HCEC 1CT (cell line): ENCODE measurements at regions not wholly inside any gene's neighbourhood (a gene's known extent, or its start where the extent isn't known, plus 50 kb on each side); places are given as distances from the start of the nearest gene placed in this dataset.

Experiments
- DNase-seq: peaks from one replicate; pipeline ENCODE4 v3.0.0-alpha.2; 2017

DNA sequence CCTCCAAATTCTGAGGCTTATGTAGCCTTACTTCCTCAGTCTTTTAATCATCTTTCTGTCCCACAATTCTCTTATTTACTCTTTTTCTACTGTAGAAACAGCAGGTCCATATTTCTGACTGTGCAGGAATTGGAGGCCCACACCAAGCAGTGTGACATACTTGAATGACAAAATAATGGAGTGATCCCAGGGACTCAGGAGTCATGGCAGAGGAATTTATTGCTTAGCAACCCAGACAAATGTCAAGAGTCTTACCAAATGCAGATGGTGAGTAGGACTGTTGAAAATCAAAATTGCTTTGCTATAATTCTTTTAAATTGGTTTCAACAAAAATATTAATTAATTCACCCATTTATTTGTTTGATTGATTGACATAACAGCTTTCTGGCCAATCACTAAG is 59.9 kb downstream of the HTR1B start:
- peak; percentile 80 for DNase-seq

DNA sequence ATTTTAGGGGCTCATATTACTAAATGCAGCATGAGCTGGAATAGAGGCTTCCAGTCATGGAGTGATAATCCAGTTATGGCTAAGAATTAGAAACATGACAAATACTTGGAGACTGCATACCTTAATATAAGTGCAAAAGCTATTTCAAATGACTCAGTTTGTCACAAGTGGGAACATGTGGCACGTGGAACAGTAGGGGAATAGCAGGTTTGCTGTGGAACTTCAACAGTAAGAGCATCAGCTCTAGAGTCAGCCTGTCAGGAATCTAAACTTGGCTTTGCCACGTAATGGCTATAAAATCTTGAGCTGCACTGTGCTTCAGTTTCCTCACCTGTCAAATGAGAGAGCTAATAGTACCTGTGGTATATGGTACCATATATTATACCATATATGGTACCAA is 62.1 kb downstream of the HTR1B start:
- peak; percentile 9 for DNase-seq

GRCh38 chr6:77397561-77397960 is 65.7 kb downstream of the HTR1B start:
- DNase-seq, result peak; percentile 13

DNA sequence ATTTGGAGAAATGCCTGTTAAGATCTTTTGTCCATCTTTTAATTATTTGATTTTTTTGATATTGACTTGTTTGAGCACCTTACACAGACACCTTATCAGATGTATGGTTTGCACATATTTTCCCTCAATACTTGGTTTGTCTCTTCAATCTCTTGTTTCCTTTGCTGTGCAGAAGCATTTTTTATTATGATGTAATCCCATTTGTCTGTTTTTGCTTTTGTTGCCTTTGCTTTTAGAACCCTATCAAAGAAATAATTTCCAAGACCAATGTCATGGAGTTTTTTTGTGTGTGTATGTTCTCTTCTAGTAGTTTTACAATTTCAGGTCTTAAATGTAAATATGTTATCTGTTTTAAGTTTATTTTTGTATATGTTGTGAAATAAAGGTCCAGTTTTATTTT is 73.9 kb downstream of the HTR1B start:
- DNase-seq, result no peak

GRCh38 chr6:77383026-77383425 is 80.3 kb downstream of the HTR1B start:
- DNase-seq, result no peak

- no peak for DNase-seq
These were observed 89.3 kb downstream of the HTR1B start for GRCh38 chr6:77373955-77374354.

- no peak for DNase-seq
These were observed 91.5 kb downstream of the HTR1B start for GRCh38 chr6:77371748-77372147.

GRCh38 chr6:77368660-77369313 is 94.5 kb downstream of the HTR1B start:
- DNase-seq, result peak; percentile 51

GRCh38 chr6:77366798-77367197 is 96.5 kb downstream of the HTR1B start:
- DNase-seq, result no peak

GRCh38 chr6:77363702-77364101 is 99.6 kb downstream of the HTR1B start:
- DNase-seq, result no peak

DNA sequence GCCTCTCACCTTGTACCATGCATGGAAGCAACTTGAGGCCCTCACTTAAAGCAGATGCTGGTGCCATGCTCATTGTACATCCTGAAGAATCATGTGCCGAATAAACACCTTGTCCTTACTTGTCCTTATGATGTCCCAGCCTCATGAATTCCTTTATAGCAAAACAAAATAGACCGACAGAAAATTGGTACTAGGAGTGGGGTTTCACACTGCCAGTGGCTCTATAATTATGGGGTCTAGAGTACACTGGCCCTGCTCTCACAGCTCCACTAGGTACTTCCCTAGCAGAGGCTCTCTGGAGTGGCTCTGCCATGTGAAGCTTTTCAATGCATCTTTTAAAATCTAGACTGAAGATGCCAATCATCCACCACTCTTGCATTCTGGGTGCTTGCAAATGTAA is 101.2 kb downstream of the HTR1B start:
- no peak for DNase-seq

DNA sequence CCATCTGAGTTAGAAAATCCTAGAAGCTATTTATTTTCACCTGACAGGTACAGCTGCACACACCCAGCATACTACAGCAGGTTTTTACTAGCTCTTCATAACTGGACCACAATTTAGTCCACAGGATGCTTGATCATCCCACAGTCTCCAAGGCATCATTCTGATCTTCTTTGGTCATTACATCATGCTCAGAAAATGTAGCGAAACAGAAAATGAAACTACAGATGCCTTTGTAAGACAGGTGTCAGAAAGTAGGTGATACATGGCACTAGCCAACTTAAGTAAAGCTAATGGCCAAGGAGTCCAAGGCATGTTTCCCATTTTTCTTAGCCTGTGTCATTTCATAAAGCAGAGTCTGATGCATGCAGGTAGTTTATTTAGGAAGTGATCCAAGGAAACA is 102.3 kb downstream of the HTR1B start:
- DNase-seq, result no peak

GRCh38 chr6:77356821-77357220 is 106.5 kb downstream of the HTR1B start:
- no peak for DNase-seq

- no peak for DNase-seq
These were observed 108.7 kb downstream of the HTR1B start for GRCh38 chr6:77354581-77354980.

GRCh38 chr6:77353129-77353528 is 110.2 kb downstream of the HTR1B start:
- no peak for DNase-seq

DNA sequence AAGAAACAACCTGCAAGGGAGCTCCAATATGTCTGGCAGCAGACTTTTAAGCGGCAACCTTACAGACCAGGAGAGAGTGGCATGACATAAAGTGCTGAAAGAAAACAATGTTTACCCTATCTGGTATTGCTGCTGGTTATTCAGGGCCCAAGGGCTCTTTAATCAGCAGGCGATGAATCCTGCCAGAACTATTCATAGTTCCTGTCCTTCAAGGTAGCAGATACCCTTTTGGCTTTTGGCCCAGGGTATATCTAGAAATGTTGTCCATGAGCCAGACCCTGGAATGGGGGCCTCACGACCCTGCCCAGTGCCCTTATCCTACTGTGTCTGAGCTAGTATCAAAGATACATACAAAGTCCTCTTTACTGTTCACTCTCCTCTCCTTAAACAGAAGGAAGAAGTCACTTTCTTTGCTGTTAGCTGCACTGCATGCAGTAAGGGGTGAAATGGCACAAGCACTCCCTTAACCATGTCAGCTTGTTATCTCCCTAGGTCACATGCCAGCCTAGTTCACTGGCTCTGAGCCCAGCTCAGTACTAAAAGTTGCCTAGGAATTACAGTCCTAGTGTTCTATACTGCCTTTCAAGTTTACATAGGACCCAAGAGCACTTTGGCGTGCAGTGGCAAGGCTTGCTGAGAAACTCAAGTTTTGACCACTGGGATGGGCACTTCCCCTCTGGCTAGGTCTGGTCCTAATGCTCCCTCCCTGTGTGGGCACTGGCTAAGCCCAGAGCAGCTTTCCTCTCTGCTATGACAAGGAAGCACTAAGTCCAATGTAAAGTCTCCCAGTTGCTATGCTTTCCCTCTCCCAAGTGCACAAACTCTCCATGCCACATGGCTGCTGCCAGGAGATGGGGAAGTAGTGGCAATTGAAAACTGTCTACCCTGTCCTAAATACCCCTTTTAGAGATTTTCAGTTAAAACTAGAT is 122.0 kb downstream of the HTR1B start:
- DNase-seq, result no peak

DNA sequence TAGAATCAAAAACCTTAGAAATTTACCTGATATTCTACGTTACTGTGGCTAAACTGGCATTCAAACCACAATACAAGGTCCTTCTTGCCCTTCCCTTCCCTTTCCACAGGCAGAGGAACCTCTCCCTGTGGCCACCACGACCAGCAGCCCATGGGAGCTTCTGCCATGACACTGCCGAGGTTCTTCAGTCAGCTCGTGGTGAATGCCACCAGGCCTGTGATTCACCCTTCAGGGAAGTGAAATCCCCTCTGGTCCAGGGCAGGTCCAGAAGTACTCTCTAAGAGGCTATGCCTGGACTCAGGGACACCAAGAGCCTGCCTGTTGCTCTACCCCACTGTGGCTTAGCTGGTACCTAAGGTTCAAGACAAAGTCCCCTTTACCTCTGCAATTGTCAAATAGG is 123.0 kb downstream of the HTR1B start:
- no peak for DNase-seq

DNA sequence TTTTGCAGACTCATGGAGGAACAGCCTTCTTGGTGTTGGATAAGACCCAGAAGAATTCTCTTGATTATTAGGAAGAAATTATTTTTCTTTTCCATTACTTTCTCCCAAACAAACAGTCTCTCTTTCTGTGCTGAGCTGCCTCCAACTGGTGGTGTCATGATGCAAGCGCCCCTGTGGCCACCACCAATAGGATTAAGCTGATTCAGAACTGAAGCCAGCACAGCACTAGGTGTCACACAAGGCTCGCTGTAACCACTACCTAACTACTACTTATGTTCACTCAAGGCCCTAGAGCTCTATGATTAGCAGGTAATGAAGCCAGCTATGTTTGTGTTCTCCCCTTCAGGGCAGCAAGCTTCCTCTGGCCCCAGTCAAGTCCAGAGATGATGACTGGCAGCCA is 123.4 kb downstream of the HTR1B start:
- DNase-seq, result no peak

- DNase-seq, result no peak
These were observed 125.9 kb downstream of the HTR1B start for GRCh38 chr6:77337392-77337791.

- no peak for DNase-seq
These were observed 129.2 kb downstream of the HTR1B start for GRCh38 chr6:77334093-77334492.

GRCh38 chr6:77332915-77333623 is 130.2 kb downstream of the HTR1B start:
- DNase-seq, result no peak

DNA sequence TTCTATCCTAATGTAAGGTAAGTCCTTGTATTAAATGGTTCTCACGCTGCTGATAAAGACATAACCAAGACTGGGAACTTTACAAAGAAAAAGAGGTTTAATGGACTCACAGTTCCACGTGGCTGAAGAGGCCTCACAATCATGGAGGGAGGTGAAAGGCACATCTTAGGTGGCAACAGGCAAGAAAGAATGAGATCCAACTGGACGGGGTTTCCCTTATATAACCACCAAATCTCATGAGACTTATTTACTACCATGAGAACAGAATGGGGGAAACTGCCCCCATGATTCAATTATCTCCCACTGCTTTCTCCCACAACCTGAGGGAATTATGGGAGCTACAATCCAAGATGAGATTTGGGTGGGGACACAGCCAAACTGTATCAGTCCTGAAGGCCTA is 136.6 kb downstream of the HTR1B start:
- no peak for DNase-seq

DNA sequence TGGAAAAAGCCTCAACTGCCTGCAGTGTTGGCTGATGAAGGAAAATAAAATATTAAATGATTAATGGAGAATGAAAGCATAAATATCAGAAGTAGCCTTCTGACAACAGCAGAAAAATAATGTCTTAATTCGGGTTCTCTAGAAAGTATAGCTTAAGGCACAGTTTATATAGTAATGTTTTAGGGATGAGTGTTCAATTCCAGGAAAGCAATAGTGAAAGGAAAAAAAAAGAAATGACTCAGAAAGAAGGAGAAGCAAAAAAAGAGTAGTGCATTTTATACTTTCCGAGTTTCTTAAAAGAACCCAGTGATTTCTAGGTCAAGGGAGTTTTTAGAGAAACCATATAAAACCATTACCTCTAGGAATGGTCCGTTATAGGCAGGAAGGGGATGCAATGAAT is 137.3 kb downstream of the HTR1B start:
- peak; percentile 50 for DNase-seq

DNA sequence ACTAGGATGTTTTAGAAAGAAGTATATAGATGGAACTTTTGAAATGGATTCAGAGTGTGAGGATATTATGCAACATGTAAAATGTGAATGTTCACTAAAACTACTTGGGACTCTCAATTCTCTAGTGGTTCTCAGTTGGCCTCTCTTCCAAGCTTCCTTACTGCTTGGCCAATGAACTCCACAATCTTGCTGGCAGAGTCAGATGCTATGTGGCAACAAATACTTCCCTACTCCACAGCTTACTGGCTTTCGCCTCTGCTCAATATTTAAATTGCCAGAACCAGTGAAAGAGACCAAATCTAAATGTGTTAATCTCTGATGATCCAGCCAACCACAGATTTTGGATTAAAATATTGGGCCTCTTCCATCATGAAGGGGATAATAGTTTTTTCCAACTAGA is 138.4 kb downstream of the HTR1B start:
- DNase-seq, result no peak
